ENCODE measurements at regions not wholly inside any gene's neighbourhood (a gene's known extent, or its start where the extent isn't known, plus 50 kb on each side); places are given as distances from the start of the nearest gene placed in this dataset.

- Histone ChIP-seq H3K9ac (no peak overlapping the region), H3K36me3 (no peaks in the 10 kb centered on the region), H3K4me3 (no peak overlapping the region), H3K9me3 (replicated peaks in 1 of 11) (peaks cover 20 to 33% (median 26%) of the 10 kb centered on the region in 11 experiments), H3K27ac (no peak overlapping the region), H4K20me1 (peaks cover 0 to 6% (median 0%) of the 10 kb centered on the region in 11 experiments; a peak in 1 of 22 replicates), H3K4me2 (no peak overlapping the region), H3K4me1 (no peaks in the 10 kb centered on the region), H3K27me3 (peaks cover 0 to 7% (median 0%) of the 10 kb centered on the region in 11 experiments; a peak in 4 of 22 replicates)
- no peak for TF ChIP-seq Cebpa-rat (IDR thresholded peaks at IDR 0.05)
These were observed 80.2 kb upstream of the ACTRT2 start for GRCh38 chr1:2941040-2941439.

GRCh38 chr1:2941907-2942306, 79.4 kb upstream of the ACTRT2 start:
- no peaks in the 10 kb centered on the region; a peak in 1 of 22 replicates for H4K20me1 ChIP-seq
- no peak overlapping the region for H3K27ac ChIP-seq
- no peak overlapping the region for H3K9ac ChIP-seq
- H3K9me3 ChIP-seq (replicated peaks in 1 of 11): peaks cover 20 to 33% (median 26%) of the 10 kb centered on the region in 11 experiments
- no peak for TF ChIP-seq Cebpa-rat (IDR thresholded peaks at IDR 0.05)
- H3K36me3 ChIP-seq: no peaks in the 10 kb centered on the region
- no peak overlapping the region for H3K4me2 ChIP-seq
- H3K4me1 ChIP-seq: peaks cover under 1 to 4% (median 3%) of the 10 kb centered on the region in 10 experiments; a peak in 17 of 20 replicates
- peaks cover 3 to 16% (median 7%) of the 10 kb centered on the region in 11 experiments; a peak in 20 of 22 replicates for H3K27me3 ChIP-seq
- H3K4me3 ChIP-seq: no peak overlapping the region

- no peak for TF ChIP-seq Cebpa-rat (IDR thresholded peaks at IDR 0.05)
- H3K9me3 ChIP-seq (replicated peaks in 1 of 11): peaks cover 20 to 33% (median 26%) of the 10 kb centered on the region in 11 experiments
These were observed 78.9 kb upstream of the ACTRT2 start for GRCh38 chr1:2942410-2942809.

GRCh38 chr1:2943686-2944260, 77.5 kb upstream of the ACTRT2 start:
- H3K27me3 ChIP-seq: peaks cover 12 to 32% (median 25%) of the 10 kb centered on the region in 11 experiments
- no peak overlapping the region for H3K9ac ChIP-seq
- H3K36me3 ChIP-seq: no peaks in the 10 kb centered on the region
- H3K9me3 ChIP-seq (replicated peaks in 1 of 11): peaks cover 20 to 33% (median 26%) of the 10 kb centered on the region in 11 experiments
- TF ChIP-seq Cebpa-rat (IDR thresholded peaks at IDR 0.05): no peak
- no peak overlapping the region for H3K4me3 ChIP-seq
- no peak overlapping the region for H3K27ac ChIP-seq
- H3K4me2 ChIP-seq: no peak overlapping the region
- H4K20me1 ChIP-seq: peaks cover 0 to 4% (median 0%) of the 10 kb centered on the region in 11 experiments; a peak in 1 of 22 replicates
- H3K4me1 ChIP-seq: peaks cover 15 to 20% (median 18%) of the 10 kb centered on the region in 10 experiments

More at GRCh38 chr1:2942410-2942809, 78.9 kb upstream of the ACTRT2 start:
- Histone ChIP-seq H4K20me1 (no peaks in the 10 kb centered on the region; a peak in 1 of 22 replicates), H3K4me2 (no peak overlapping the region), H3K27me3 (peaks cover 6 to 21% (median 12%) of the 10 kb centered on the region in 11 experiments; a peak in 20 of 22 replicates), H3K36me3 (no peaks in the 10 kb centered on the region), H3K9ac (no peak overlapping the region), H3K4me1 (peaks cover 6 to 9% (median 8%) of the 10 kb centered on the region in 10 experiments; a peak in 19 of 20 replicates), H3K4me3 (no peak overlapping the region), H3K27ac (no peak overlapping the region)

- Histone ChIP-seq H4K20me1 (peaks cover 0 to 11% (median 0%) of the 10 kb centered on the region in 11 experiments; a peak in 2 of 22 replicates), H3K9me3 (replicated peaks in 1 of 11) (peaks cover 20 to 32% (median 25%) of the 10 kb centered on the region in 11 experiments), H3K27me3 (peaks cover 14 to 36% (median 29%) of the 10 kb centered on the region in 11 experiments)
These were observed 76.6 kb upstream of the ACTRT2 start for GRCh38 chr1:2944705-2945104.

GRCh38 chr1:2945821-2946231, 75.4 kb upstream of the ACTRT2 start:
- H4K20me1 ChIP-seq: peaks cover 0 to 11% (median 0%) of the 10 kb centered on the region in 11 experiments; a peak in 2 of 22 replicates
- no peaks in the 10 kb centered on the region for H3K36me3 ChIP-seq
- peaks cover 14 to 36% (median 28%) of the 10 kb centered on the region in 11 experiments for H3K27me3 ChIP-seq
- no peak overlapping the region for H3K4me2 ChIP-seq
- no peak overlapping the region for H3K4me3 ChIP-seq
- no peak overlapping the region for H3K27ac ChIP-seq
- no peak for TF ChIP-seq Cebpa-rat (IDR thresholded peaks at IDR 0.05)
- H3K9ac ChIP-seq: no peak overlapping the region
- peaks cover 11 to 20% (median 14%) of the 10 kb centered on the region in 11 experiments for H3K9me3 ChIP-seq (replicated peaks in 1 of 11)
- H3K4me1 ChIP-seq: peaks cover 34 to 39% (median 37%) of the 10 kb centered on the region in 10 experiments

More at GRCh38 chr1:2944705-2945104, 76.6 kb upstream of the ACTRT2 start:
- Histone ChIP-seq H3K36me3 (no peaks in the 10 kb centered on the region), H3K27ac (no peak overlapping the region), H3K4me2 (no peak overlapping the region), H3K9ac (no peak overlapping the region), H3K4me3 (no peak overlapping the region), H3K4me1 (peaks cover 23 to 28% (median 26%) of the 10 kb centered on the region in 10 experiments)
- no peak for TF ChIP-seq Cebpa-rat (IDR thresholded peaks at IDR 0.05)

GRCh38 chr1:2946291-2946690, 75.0 kb upstream of the ACTRT2 start:
- TF ChIP-seq Cebpa-rat (IDR thresholded peaks at IDR 0.05): no peak
- Histone ChIP-seq H3K4me3 (no peak overlapping the region), H3K4me2 (no peak overlapping the region), H3K4me1 (peaks cover 34 to 44% (median 39%) of the 10 kb centered on the region in 10 experiments), H3K27me3 (peaks cover 14 to 39% (median 28%) of the 10 kb centered on the region in 11 experiments), H3K9me3 (replicated peaks in 1 of 11) (peaks cover 6 to 16% (median 9%) of the 10 kb centered on the region in 11 experiments), H4K20me1 (peaks cover 0 to 11% (median 0%) of the 10 kb centered on the region in 11 experiments; a peak in 2 of 22 replicates), H3K36me3 (no peaks in the 10 kb centered on the region), H3K27ac (no peak overlapping the region), H3K9ac (no peak overlapping the region)

- peak overlapping the region; percentile 20 to 66 (median 51); a peak in 18 of 22 replicates for H3K4me2 ChIP-seq
- no peaks in the 10 kb centered on the region for H3K36me3 ChIP-seq
- H3K27ac ChIP-seq: no peak overlapping the region
- peaks cover 34 to 51% (median 43%) of the 10 kb centered on the region in 10 experiments for H3K4me1 ChIP-seq
- H3K27me3 ChIP-seq: peaks cover 14 to 36% (median 28%) of the 10 kb centered on the region in 11 experiments
- H3K9ac ChIP-seq: no peak overlapping the region
- H4K20me1 ChIP-seq: peaks cover 0 to 11% (median 0%) of the 10 kb centered on the region in 11 experiments; a peak in 2 of 22 replicates
- H3K9me3 ChIP-seq (replicated peaks in 1 of 11): peaks cover 0 to 12% (median 2%) of the 10 kb centered on the region in 11 experiments; a peak in 12 of 22 replicates
- no peak for TF ChIP-seq Cebpa-rat (IDR thresholded peaks at IDR 0.05)
- H3K4me3 ChIP-seq: no peak overlapping the region
These were observed 74.1 kb upstream of the ACTRT2 start for GRCh38 chr1:2946999-2947690.

All from BLaER1 treated with 17β-estradiol and CSF1 and Interleukin-3, amounts not matched to agents 10 nM and 100 nM (cell line).